ENCODE measurements at regions not wholly inside any gene's neighbourhood (a gene's known extent, or its start where the extent isn't known, plus 50 kb on each side); places are given as distances from the start of the nearest gene placed in this dataset.

DNA sequence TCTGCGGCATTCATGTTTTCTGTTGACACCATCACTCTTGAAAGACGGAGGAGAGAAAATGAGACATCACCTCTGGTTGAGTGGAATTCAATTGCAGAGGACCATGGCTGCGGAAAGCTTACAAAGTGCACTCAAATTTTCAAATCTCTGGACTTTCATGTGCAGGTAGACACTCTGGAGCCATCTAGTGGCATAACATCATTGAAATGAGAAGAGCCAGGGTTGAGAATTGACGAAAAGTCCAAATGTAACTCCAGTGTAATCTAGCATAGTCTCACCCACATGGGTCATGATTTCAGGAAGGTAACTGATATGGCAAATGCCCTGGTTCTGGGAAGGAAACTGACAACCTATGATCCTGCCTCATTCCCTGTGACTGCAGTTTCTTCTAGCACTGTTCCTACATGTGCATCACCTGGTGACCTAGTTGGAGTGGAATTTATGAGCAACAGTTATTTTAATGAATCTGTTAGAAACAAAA, 687.8 kb downstream of the KCNA4 start:
- ATAC-seq (ENCODE audit: insufficient read depth, low FRiP score) (no peak), DNase-seq (peak in 2 of 3 donors; percentile 20 to 46)
- no peak overlapping the region for H3K27ac ChIP-seq (ENCODE audit: low read depth in 1 of 2, low read length in 1 of 2)
- no peak overlapping the region for H3K9ac ChIP-seq (ENCODE audit: insufficient read depth in 1 of 2, low read length in 2 of 2)
- H3K9me3 ChIP-seq (ENCODE audit: control insufficient read depth in 4 of 4, insufficient read depth in 3 of 4, low read length in 3 of 4): no peaks in the 10 kb centered on the region
- WGBS, 2 donors: 33 to 48% methylated on average over 4 of the region's 4 CpGs
- H3K27me3 ChIP-seq (ENCODE audit: control insufficient read depth in 3 of 3, insufficient read depth in 3 of 3, low read length in 2 of 3): peaks cover 0 to 10% (median 0%) of the 10 kb centered on the region in 3 donors
- no peaks in the 10 kb centered on the region for H3K36me3 ChIP-seq (ENCODE audit: control insufficient read depth in 4 of 4, insufficient read depth in 4 of 4, low read length in 4 of 4)
- TF ChIP-seq, protein P1, sequence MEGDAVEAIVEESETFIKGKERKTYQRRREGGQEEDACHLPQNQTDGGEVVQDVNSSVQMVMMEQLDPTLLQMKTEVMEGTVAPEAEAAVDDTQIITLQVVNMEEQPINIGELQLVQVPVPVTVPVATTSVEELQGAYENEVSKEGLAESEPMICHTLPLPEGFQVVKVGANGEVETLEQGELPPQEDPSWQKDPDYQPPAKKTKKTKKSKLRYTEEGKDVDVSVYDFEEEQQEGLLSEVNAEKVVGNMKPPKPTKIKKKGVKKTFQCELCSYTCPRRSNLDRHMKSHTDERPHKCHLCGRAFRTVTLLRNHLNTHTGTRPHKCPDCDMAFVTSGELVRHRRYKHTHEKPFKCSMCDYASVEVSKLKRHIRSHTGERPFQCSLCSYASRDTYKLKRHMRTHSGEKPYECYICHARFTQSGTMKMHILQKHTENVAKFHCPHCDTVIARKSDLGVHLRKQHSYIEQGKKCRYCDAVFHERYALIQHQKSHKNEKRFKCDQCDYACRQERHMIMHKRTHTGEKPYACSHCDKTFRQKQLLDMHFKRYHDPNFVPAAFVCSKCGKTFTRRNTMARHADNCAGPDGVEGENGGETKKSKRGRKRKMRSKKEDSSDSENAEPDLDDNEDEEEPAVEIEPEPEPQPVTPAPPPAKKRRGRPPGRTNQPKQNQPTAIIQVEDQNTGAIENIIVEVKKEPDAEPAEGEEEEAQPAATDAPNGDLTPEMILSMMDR (IDR thresholded peaks at IDR 0.05; ENCODE audit: control extremely low read depth, extremely low read depth): no peak
- H3K4me3 ChIP-seq: no peak overlapping the region
- H3K4me1 ChIP-seq (ENCODE audit: control insufficient read depth in 5 of 5, insufficient read depth in 5 of 5, low read length in 5 of 5): no peaks in the 10 kb centered on the region

DNA sequence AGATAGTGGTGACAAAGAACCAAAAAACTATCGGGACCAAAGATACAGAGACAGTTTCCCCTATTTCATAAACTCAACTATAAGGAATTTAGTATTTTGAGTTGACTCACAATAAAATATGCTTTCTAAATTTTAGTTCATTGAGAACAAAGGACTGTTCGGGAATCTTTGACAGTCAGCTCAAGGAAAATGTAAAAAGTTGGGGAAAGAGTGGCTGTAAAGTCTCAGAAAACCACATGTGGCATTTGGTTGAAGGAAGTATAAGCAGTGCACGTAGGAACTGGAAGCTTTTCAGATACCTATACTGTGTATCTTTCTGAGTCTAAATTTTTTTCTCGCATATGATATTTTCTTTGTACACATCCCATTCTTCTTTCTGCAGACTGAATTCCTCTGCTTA, 688.9 kb downstream of the KCNA4 start:
- no peak for ATAC-seq (ENCODE audit: insufficient read depth, low FRiP score)
- Histone ChIP-seq H3K4me1 (ENCODE audit: control insufficient read depth in 5 of 5, insufficient read depth in 5 of 5, low read length in 5 of 5) (no peaks in the 10 kb centered on the region), H3K4me3 (no peak overlapping the region), H3K9me3 (ENCODE audit: control insufficient read depth in 4 of 4, insufficient read depth in 3 of 4, low read length in 3 of 4) (no peaks in the 10 kb centered on the region), H3K27ac (ENCODE audit: low read depth in 1 of 2, low read length in 1 of 2) (no peak overlapping the region), H3K9ac (ENCODE audit: insufficient read depth in 1 of 2, low read length in 2 of 2) (no peak overlapping the region), H3K27me3 (ENCODE audit: control insufficient read depth in 3 of 3, insufficient read depth in 3 of 3, low read length in 2 of 3) (peaks cover 0 to 10% (median 0%) of the 10 kb centered on the region in 3 donors), H3K36me3 (ENCODE audit: control insufficient read depth in 4 of 4, insufficient read depth in 4 of 4, low read length in 4 of 4) (no peaks in the 10 kb centered on the region)
- TF ChIP-seq, protein P1 (IDR thresholded peaks at IDR 0.05; ENCODE audit: control extremely low read depth, extremely low read depth): no peak
- DNase-seq: no peak
- WGBS, 2 donors: 79 to 81% methylated on average over 4 of the region's 4 CpGs

DNA sequence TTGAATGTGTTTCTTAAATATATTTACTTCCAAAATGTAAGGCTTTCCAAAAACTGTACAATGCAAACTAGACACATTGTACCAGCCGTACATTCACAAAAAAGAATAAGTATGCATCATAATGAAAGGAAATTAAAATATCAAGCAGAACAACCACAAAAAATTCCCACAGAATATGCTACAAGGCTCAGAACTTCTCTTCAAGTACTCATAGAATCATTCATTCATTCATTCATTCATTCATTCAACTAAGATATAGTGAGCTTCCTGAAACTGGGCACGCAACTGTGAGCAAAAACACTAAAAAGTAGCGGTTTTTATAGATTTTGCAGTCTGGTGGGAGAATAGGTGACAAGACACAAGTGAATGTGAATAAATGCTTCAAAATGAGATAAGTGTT, 690.1 kb downstream of the KCNA4 start:
- Histone ChIP-seq H3K36me3 (ENCODE audit: control insufficient read depth in 4 of 4, insufficient read depth in 4 of 4, low read length in 4 of 4) (no peaks in the 10 kb centered on the region), H3K9me3 (ENCODE audit: control insufficient read depth in 4 of 4, insufficient read depth in 3 of 4, low read length in 3 of 4) (no peaks in the 10 kb centered on the region), H3K4me3 (no peak overlapping the region), H3K27me3 (ENCODE audit: control insufficient read depth in 3 of 3, insufficient read depth in 3 of 3, low read length in 2 of 3) (peaks cover 0 to 10% (median 0%) of the 10 kb centered on the region in 3 donors), H3K9ac (ENCODE audit: insufficient read depth in 1 of 2, low read length in 2 of 2) (no peak overlapping the region), H3K27ac (ENCODE audit: low read depth in 1 of 2, low read length in 1 of 2) (no peak overlapping the region), H3K4me1 (ENCODE audit: control insufficient read depth in 5 of 5, insufficient read depth in 5 of 5, low read length in 5 of 5) (no peaks in the 10 kb centered on the region)
- WGBS, 2 donors: 91 to 93% methylated on average over 3 of the region's 3 CpGs
- TF ChIP-seq, protein P1 (IDR thresholded peaks at IDR 0.05; ENCODE audit: control extremely low read depth, extremely low read depth): no peak
- DNase-seq: no peak
- no peak for ATAC-seq (ENCODE audit: insufficient read depth, low FRiP score)

DNA sequence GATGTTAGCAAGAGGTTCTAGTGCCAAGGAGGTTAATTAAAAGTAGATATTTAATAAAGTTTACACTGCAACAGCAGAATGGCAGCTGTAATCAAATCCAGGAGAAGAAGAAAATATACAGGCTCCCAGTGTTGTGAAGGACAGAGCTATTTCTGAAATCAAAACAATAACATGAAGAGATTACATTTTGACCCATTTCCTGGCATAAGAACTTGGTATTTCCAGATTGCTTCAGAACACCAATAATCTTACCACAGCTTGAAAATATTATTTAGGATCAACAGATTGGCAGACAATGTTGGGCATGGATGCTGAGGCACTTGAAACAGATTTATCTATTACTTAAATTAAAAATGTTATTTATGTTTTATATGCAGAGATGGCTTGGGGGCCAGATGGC, 692.5 kb downstream of the KCNA4 start:
- H3K4me3 ChIP-seq: no peak overlapping the region
- TF ChIP-seq, protein P1 (IDR thresholded peaks at IDR 0.05; ENCODE audit: control extremely low read depth, extremely low read depth): no peak
- H3K9me3 ChIP-seq (ENCODE audit: control insufficient read depth in 4 of 4, insufficient read depth in 3 of 4, low read length in 3 of 4): no peaks in the 10 kb centered on the region
- H3K9ac ChIP-seq (ENCODE audit: insufficient read depth in 1 of 2, low read length in 2 of 2): no peak overlapping the region
- H3K27ac ChIP-seq (ENCODE audit: low read depth in 1 of 2, low read length in 1 of 2): no peak overlapping the region
- DNase-seq (no peak), ATAC-seq (ENCODE audit: insufficient read depth, low FRiP score) (no peak)
- no peaks in the 10 kb centered on the region for H3K4me1 ChIP-seq (ENCODE audit: control insufficient read depth in 5 of 5, insufficient read depth in 5 of 5, low read length in 5 of 5)
- H3K27me3 ChIP-seq (ENCODE audit: control insufficient read depth in 3 of 3, insufficient read depth in 3 of 3, low read length in 2 of 3): peaks cover 0 to 3% (median 0%) of the 10 kb centered on the region in 3 donors
- no peaks in the 10 kb centered on the region for H3K36me3 ChIP-seq (ENCODE audit: control insufficient read depth in 4 of 4, insufficient read depth in 4 of 4, low read length in 4 of 4)

Measured in lung (tissue), 11 donors.